ENCODE measurements at regions not wholly inside any gene's neighbourhood (a gene's known extent, or its start where the extent isn't known, plus 50 kb on each side); places are given as distances from the start of the nearest gene placed in this dataset.
"Not testable (repeated sequence)": the region's sequence is repeated elsewhere in the genome, so short reads cannot be mapped to it uniquely, and the experiment has no call there.

DNA sequence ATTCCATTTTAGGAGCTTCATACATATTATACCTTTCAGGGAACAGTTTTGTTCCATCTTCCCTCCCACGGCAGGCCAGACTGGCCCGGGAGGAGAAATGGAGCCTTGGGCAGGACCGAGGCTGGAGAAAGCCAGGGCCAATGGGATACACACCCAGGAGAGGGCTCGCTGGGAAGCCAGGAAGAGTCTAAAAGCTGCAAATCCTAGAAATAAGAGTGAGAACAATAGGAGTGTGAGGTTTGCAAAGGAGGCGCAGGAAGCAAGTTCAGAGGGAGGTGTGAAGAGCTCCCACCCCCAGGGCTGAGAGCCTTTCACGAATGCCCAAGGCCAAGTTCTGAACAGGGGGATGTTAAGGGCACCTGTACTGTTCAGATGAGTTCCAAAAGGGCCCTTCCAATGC, 67.5 kb upstream of the CPSF6 start:
- Histone ChIP-seq H3K27ac (no peak overlapping the region), H3K9me3 (no peaks in the 10 kb centered on the region), H3K27me3 (no peaks in the 10 kb centered on the region), H3K4me1 (peaks cover 0 to 3% of the 10 kb centered on the region in 2 donors), H3K4me3 (replicated peaks in 1 of 3) (no peak overlapping the region), H3K36me3 (no peaks in the 10 kb centered on the region)
- 83 to 85% methylated on average over 6 of the region's 6 CpGs for WGBS, 2 donors
- intact Hi-C loops (cut with DNase I), result no loop called here
- DNase-seq, result no peak
- no peak for TF ChIP-seq POLR2A (IDR thresholded peaks at IDR 0.05)

DNA sequence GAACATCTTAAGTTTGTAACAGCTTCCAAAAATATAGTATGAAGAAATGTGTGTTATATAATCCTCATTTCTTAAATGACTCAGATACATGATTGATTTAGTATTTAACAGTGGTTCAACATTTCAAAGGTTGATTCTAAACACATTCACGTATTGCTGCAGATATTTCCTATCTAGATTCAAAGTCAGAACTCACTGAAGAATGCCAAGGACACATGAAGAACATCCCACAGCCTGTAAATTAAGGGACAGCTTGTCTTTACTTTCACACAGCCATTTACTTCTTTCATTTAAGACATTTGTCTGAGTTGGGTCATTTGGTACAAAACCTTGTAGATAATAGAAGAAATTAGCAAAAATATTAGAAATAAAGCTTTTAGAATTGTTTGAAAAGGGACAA, 66.9 kb upstream of the CPSF6 start:
- H3K4me3 ChIP-seq (replicated peaks in 1 of 3), result no peak overlapping the region
- WGBS, 2 donors, result 83 to 91% methylated on average over 1 of the region's 1 CpG
- TF ChIP-seq, protein P1, sequence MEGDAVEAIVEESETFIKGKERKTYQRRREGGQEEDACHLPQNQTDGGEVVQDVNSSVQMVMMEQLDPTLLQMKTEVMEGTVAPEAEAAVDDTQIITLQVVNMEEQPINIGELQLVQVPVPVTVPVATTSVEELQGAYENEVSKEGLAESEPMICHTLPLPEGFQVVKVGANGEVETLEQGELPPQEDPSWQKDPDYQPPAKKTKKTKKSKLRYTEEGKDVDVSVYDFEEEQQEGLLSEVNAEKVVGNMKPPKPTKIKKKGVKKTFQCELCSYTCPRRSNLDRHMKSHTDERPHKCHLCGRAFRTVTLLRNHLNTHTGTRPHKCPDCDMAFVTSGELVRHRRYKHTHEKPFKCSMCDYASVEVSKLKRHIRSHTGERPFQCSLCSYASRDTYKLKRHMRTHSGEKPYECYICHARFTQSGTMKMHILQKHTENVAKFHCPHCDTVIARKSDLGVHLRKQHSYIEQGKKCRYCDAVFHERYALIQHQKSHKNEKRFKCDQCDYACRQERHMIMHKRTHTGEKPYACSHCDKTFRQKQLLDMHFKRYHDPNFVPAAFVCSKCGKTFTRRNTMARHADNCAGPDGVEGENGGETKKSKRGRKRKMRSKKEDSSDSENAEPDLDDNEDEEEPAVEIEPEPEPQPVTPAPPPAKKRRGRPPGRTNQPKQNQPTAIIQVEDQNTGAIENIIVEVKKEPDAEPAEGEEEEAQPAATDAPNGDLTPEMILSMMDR (IDR thresholded peaks at IDR 0.05), result no peak
- no peak for TF ChIP-seq POLR2A (IDR thresholded peaks at IDR 0.05)
- H3K27me3 ChIP-seq, result no peaks in the 10 kb centered on the region
- intact Hi-C loops (cut with DNase I), result no loop called here
- H3K9me3 ChIP-seq, result no peaks in the 10 kb centered on the region
- DNase-seq, result no peak
- H3K27ac ChIP-seq, result no peak overlapping the region
- H3K4me1 ChIP-seq, result peaks cover 0 to 3% of the 10 kb centered on the region in 2 donors
- H3K36me3 ChIP-seq, result no peaks in the 10 kb centered on the region

DNA sequence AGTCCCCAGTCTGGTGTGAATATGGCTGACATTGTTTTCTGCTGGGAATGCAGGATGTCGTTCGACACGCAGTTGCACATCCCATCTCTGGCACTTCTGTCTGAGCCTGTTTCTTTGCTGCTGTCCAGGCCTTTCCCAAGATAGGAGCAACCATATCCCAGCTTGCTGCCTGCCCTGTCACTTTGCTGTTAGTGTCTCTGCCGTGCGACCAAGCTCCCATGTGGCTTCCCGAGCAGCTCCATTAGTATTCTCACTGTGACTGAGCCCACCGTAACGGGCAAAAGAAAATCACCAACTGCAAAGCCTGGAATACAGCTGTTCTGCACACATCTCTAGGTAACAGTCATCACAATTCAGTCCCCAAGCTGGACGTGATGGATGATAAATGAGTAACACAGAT, 66.0 kb upstream of the CPSF6 start:
- TF ChIP-seq, protein P1 (IDR thresholded peaks at IDR 0.05), result no peak
- TF ChIP-seq POLR2A (IDR thresholded peaks at IDR 0.05), result no peak
- Histone ChIP-seq H3K4me1 (peaks cover 0 to 2% of the 10 kb centered on the region in 2 donors), H3K27ac (no peak overlapping the region), H3K27me3 (no peaks in the 10 kb centered on the region), H3K9me3 (no peaks in the 10 kb centered on the region), H3K36me3 (no peaks in the 10 kb centered on the region), H3K4me3 (replicated peaks in 1 of 3) (no peak overlapping the region)
- intact Hi-C loops (cut with DNase I), result no loop called here
- WGBS, 2 donors, result 48 to 61% methylated on average over 7 to 9 of the region's 9 CpGs
- DNase-seq, result no peak

DNA sequence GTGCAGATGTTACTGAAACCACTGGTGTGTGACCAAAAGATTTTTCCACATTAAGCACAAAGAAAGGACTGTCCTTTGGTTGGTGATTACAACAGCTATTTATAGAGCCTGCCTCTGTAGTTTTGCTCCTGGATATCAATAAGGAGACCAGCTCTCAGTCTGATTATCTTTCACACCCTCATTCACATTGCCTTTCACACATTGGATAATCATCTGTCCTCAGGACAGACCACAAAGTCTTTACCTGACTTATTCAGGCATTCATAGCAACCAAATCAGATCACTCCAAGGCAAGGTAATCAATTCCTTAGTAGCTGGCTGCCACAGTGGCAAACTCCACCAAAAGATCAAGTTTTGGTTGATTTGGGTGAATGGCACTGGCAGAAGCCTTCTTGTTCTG, 59.6 kb upstream of the CPSF6 start:
- H3K36me3 ChIP-seq, result no peaks in the 10 kb centered on the region
- H3K4me3 ChIP-seq (replicated peaks in 1 of 3), result no peak overlapping the region
- DNase-seq, result no peak
- H3K4me1 ChIP-seq, result no peaks in the 10 kb centered on the region
- intact Hi-C loops (cut with DNase I), result no loop called here
- no peak overlapping the region for H3K27ac ChIP-seq
- no peak for TF ChIP-seq POLR2A (IDR thresholded peaks at IDR 0.05)
- TF ChIP-seq, protein P1 (IDR thresholded peaks at IDR 0.05), result no peak
- no peaks in the 10 kb centered on the region for H3K27me3 ChIP-seq
- no peaks in the 10 kb centered on the region for H3K9me3 ChIP-seq

DNA sequence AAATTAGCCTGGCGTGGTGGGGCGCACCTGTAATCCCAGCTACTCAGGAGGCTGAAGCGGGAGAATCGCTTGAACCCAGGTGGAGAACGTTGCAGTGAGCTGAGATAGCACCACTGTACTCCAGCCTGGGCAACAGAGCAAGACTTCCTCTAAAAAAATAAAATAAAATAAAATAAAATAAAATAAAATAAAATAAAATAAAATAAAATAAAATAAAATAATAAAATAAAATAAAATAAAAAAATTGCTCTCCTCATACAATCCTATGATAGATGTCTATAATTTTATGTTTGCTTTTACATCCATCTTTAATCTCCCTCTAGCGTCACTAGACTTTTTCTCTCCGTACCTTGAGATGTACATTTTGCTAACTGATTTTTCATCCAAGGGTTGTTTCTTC, 51.8 kb upstream of the CPSF6 start:
- H3K27me3 ChIP-seq; H3K9me3 ChIP-seq; intact Hi-C loops (cut with DNase I); H3K4me1 ChIP-seq; H3K27ac ChIP-seq; H3K36me3 ChIP-seq; H3K4me3 ChIP-seq (replicated peaks in 1 of 3); DNase-seq: not testable (repeated sequence)
- WGBS, 2 donors, result 61 to 72% methylated on average over 7 of the region's 7 CpGs

DNA sequence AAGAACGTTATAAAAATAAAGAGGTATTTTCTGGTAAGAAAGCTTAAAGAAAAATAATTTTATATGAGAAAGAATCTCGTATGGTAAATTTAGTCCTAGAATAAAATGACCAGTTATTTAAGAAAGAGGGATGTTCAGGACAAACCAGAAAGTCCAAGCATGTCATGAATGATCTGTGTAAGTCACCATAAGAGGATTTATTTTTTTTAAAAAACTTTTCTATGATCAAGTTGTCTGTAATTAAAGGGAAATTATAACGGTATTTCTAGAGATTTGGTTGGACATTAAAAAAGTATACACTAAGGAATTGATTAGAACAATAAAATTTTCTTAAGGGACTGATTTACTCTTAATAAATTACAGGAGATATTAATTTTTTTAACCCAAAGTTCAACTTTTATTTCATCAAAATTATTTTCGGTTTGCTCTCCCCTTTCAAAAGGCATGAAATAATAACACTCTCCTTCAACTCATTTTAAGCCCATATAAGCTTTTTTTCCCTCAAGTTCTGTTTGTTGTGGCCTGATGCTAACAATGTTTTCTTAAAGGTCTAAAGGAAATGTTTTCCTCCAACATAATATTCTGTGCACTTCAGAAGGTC, 49.9 kb upstream of the CPSF6 start:
- 40 to 64% methylated on average over 4 of the region's 4 CpGs for WGBS, 2 donors
- TF ChIP-seq, protein P1 (IDR thresholded peaks at IDR 0.05), result no peak
- no peak for TF ChIP-seq POLR2A (IDR thresholded peaks at IDR 0.05)

More for the DNA sequence above, 49.9 kb upstream of the CPSF6 start:
- Histone ChIP-seq H3K27me3 (no peaks in the 10 kb centered on the region), H3K36me3 (no peaks in the 10 kb centered on the region), H3K27ac (no peak overlapping the region), H3K9me3 (no peaks in the 10 kb centered on the region), H3K4me3 (replicated peaks in 1 of 3) (no peak overlapping the region), H3K4me1 (no peaks in the 10 kb centered on the region)
- intact Hi-C loops (cut with DNase I), result no loop called here
- DNase-seq, result no peak
